ENCODE measurements at regions not wholly inside any gene's neighbourhood (a gene's known extent, or its start where the extent isn't known, plus 50 kb on each side); places are given as distances from the start of the nearest gene placed in this dataset.

- Mint-ChIP-seq H3K27me3 (peaks cover 29% of the 10 kb centered on the region), H3K4me1 (peaks cover 2% of the 10 kb centered on the region), H3K27ac (no peak overlapping the region), H3K36me3 (no peaks in the 10 kb centered on the region), H3K4me3 (no peak overlapping the region), H3K9me3 (no peaks in the 10 kb centered on the region)
- DNase-seq: no peak
- CTCF ChIA-PET: no interaction called here
Observed at GRCh38 chr2:226030369-226030768, 630.9 kb downstream of the NYAP2 start.

DNA sequence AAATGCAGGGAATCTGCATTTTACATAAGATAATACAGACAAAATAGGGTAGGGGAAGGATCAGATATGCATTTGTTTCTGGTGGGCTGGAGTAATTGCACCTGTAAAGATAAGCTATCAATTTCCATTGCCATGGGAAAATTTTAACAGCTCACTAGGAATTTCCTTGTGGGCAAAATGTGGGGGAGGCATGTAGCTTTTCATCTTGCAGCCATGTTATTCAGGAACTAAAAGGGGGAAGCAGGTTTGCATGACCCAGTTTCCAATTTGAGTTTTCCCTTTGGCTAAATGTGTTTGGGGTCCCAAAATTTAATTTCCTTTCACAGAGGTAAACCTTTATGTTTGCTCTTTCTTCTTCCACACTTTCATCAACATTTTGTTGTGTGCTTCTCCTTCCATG, 624.4 kb downstream of the NYAP2 start:
- CTCF ChIA-PET: no interaction called here

DNA sequence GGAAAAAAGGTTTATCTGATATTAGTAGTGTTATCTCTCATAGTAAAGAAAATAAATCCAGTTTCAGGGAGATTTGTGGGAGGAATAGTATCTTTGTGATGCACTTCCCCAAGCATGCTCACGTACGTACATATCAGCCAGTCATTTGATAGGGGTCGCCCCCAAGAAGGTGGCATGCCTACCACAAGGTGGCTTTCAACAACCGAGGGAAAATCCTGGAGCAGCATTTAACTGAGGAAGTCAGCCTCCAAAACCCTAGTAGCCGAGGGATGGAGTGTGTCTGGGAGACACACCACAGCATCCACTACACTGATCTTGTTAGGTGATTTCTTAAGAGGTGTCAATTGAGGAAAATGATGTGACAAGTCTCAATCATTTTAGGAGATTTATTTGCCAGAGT, 623.9 kb downstream of the NYAP2 start:
- no peak overlapping the region for H3K27ac Mint-ChIP-seq
- no peak for DNase-seq
- no peak overlapping the region for H3K4me3 Mint-ChIP-seq
- H3K4me1 Mint-ChIP-seq: no peaks in the 10 kb centered on the region
- H3K9me3 Mint-ChIP-seq: peaks cover 4% of the 10 kb centered on the region
- no peaks in the 10 kb centered on the region for H3K36me3 Mint-ChIP-seq
- no peaks in the 10 kb centered on the region for H3K27me3 Mint-ChIP-seq
- CTCF ChIA-PET: no interaction called here

More for the DNA sequence above, 624.4 kb downstream of the NYAP2 start:
- Mint-ChIP-seq H3K27me3 (no peaks in the 10 kb centered on the region), H3K4me1 (no peaks in the 10 kb centered on the region), H3K4me3 (no peak overlapping the region), H3K36me3 (no peaks in the 10 kb centered on the region), H3K9me3 (peaks cover 3% of the 10 kb centered on the region), H3K27ac (no peak overlapping the region)
- DNase-seq: no peak

GRCh38 chr2:226020956-226021355, 621.4 kb downstream of the NYAP2 start:
- Mint-ChIP-seq H3K27me3 (no peaks in the 10 kb centered on the region), H3K27ac (no peak overlapping the region), H3K36me3 (no peaks in the 10 kb centered on the region), H3K4me3 (no peak overlapping the region), H3K9me3 (peaks cover 4% of the 10 kb centered on the region), H3K4me1 (no peaks in the 10 kb centered on the region)
- DNase-seq: no peak
- CTCF ChIA-PET: no interaction called here

GRCh38 chr2:226020176-226020575, 620.7 kb downstream of the NYAP2 start:
- Mint-ChIP-seq H3K4me1 (no peaks in the 10 kb centered on the region), H3K4me3 (no peak overlapping the region), H3K27me3 (no peaks in the 10 kb centered on the region), H3K9me3 (peaks cover 4% of the 10 kb centered on the region), H3K36me3 (no peaks in the 10 kb centered on the region), H3K27ac (no peak overlapping the region)
- CTCF ChIA-PET: no interaction called here
- no peak for DNase-seq

- H3K36me3 Mint-ChIP-seq: no peaks in the 10 kb centered on the region
- H3K9me3 Mint-ChIP-seq: peaks cover 4% of the 10 kb centered on the region
- H3K27me3 Mint-ChIP-seq: no peaks in the 10 kb centered on the region
- CTCF ChIA-PET: no interaction called here
- no peak overlapping the region for H3K27ac Mint-ChIP-seq
- no peak overlapping the region for H3K4me3 Mint-ChIP-seq
- DNase-seq: no peak
- no peaks in the 10 kb centered on the region for H3K4me1 Mint-ChIP-seq
Observed at GRCh38 chr2:226018641-226019040, 619.1 kb downstream of the NYAP2 start.

DNA sequence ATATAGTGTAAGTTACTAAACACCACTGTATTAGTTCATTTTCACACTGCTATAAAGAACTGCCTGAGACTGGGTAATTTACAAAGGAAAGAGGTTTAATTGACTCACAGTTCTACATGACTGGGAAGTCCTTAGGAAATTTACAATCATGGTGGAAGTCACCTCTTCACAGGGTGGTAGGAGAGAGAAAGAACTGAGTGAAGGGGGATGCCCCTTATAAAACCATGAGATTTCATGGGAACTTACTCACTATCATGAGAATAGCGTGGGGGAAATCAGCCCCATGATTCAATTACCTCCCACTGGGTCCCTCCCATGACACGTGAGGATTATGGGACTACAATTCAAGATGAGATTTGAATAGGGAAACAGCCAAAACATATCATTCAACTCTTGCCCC, 618.0 kb downstream of the NYAP2 start:
- DNase-seq: no peak
- H3K27me3 Mint-ChIP-seq: no peaks in the 10 kb centered on the region
- CTCF ChIA-PET: no interaction called here

GRCh38 chr2:226017107-226017506, 617.6 kb downstream of the NYAP2 start:
- Mint-ChIP-seq H3K4me3 (no peak overlapping the region), H3K4me1 (no peaks in the 10 kb centered on the region)

More for the DNA sequence above, 618.0 kb downstream of the NYAP2 start:
- Mint-ChIP-seq H3K9me3 (peaks cover 4% of the 10 kb centered on the region), H3K4me1 (no peaks in the 10 kb centered on the region), H3K36me3 (no peaks in the 10 kb centered on the region), H3K4me3 (no peak overlapping the region), H3K27ac (no peak overlapping the region)

DNA sequence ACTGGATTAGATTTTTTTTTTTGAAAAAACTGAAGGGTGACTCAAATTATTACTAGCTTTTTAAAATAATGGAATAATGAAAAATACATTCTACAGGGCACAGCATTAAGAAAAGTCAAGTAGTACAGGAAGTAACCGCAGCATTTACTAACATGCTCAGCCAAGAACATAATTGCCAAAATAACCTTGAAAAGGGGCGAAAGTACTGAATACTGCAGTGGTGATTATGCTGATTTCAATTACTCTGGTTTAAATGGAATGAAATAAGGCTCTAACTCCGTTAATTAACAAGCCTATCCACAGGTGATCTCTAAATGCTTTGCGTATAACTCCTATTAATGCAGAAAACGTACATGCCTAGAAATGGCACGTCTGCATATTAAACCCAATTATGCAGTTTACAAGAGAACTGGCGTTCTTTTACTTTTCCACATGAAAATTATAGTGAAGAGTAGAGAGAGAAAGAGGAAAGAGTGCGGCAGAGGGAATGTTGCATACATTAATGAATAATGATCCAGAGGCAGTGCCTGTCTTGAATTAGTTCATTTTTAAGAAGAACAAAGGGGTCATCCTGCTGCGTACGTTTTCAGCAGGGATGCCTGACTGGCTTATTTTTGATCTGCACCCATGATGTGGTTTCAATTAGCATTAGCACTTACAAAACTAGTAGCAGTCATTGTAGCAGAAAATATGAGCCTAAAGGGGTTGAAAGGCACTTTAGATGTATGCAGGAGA, 612.4 kb downstream of the NYAP2 start:
- CTCF ChIA-PET: no interaction called here
- Mint-ChIP-seq H3K27ac (no peak overlapping the region), H3K4me3 (no peak overlapping the region), H3K9me3 (no peaks in the 10 kb centered on the region), H3K4me1 (no peaks in the 10 kb centered on the region), H3K36me3 (no peaks in the 10 kb centered on the region), H3K27me3 (no peaks in the 10 kb centered on the region)
- no peak for DNase-seq

More at GRCh38 chr2:226017107-226017506, 617.6 kb downstream of the NYAP2 start:
- Mint-ChIP-seq H3K27me3 (no peaks in the 10 kb centered on the region), H3K27ac (no peak overlapping the region), H3K9me3 (peaks cover 4% of the 10 kb centered on the region), H3K36me3 (no peaks in the 10 kb centered on the region)
- CTCF ChIA-PET: no interaction called here
- DNase-seq: no peak

DNA sequence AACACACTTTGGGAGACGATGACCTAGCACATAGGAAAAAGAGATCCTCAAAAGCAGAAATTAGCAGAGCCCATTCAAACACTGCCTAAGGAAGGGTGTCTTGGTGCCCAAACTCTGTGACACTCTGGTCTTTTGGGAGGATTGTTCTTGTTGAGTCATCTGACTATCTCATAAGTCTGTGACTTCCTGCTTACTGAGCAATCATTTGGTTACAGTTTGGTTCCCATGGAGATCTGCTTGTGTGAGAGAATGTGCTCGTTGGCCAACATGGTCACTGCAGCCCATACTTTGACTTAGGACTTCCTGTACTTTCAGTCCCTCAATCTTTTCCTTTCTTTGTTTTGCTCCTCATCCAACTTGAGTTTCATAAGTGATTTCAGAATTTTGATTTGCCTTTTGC, 602.9 kb downstream of the NYAP2 start:
- no peaks in the 10 kb centered on the region for H3K27me3 Mint-ChIP-seq
- H3K4me1 Mint-ChIP-seq: no peaks in the 10 kb centered on the region
- H3K27ac Mint-ChIP-seq: no peak overlapping the region
- no peaks in the 10 kb centered on the region for H3K36me3 Mint-ChIP-seq
- no peaks in the 10 kb centered on the region for H3K9me3 Mint-ChIP-seq
- no peak overlapping the region for H3K4me3 Mint-ChIP-seq
- DNase-seq: no peak
- CTCF ChIA-PET: no interaction called here

DNA sequence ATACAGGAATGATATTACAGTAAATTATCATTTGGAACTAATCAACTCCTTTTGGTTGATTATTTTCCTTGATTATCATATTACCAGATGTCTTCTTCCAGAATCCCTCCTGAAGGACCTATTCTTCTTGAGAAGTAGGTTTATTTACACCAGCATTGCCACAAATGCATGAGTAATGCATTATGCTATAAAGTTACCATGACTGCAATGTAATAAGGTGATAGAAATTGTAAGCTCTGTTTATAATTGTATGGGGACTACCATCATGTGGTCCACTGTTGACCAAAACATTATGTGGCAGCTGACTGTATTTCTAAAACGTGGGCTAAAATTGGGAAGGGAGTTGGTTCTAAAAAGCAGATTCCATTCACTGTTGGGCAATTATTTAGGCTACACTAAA, 602.2 kb downstream of the NYAP2 start:
- no peaks in the 10 kb centered on the region for H3K36me3 Mint-ChIP-seq
- CTCF ChIA-PET: no interaction called here
- H3K9me3 Mint-ChIP-seq: no peaks in the 10 kb centered on the region

GRCh38 chr2:225999692-226000091, 600.2 kb downstream of the NYAP2 start:
- no peak for DNase-seq
- no peaks in the 10 kb centered on the region for H3K36me3 Mint-ChIP-seq
- H3K27ac Mint-ChIP-seq: no peak overlapping the region
- no peaks in the 10 kb centered on the region for H3K4me1 Mint-ChIP-seq
- CTCF ChIA-PET: no interaction called here
- H3K27me3 Mint-ChIP-seq: no peaks in the 10 kb centered on the region
- H3K4me3 Mint-ChIP-seq: no peak overlapping the region
- H3K9me3 Mint-ChIP-seq: no peaks in the 10 kb centered on the region

More for the DNA sequence above, 602.2 kb downstream of the NYAP2 start:
- H3K4me1 Mint-ChIP-seq: no peaks in the 10 kb centered on the region
- no peak overlapping the region for H3K27ac Mint-ChIP-seq
- H3K27me3 Mint-ChIP-seq: no peaks in the 10 kb centered on the region
- no peak for DNase-seq
- no peak overlapping the region for H3K4me3 Mint-ChIP-seq

- DNase-seq: no peak
- Mint-ChIP-seq H3K27me3 (no peaks in the 10 kb centered on the region), H3K4me1 (no peaks in the 10 kb centered on the region), H3K9me3 (no peaks in the 10 kb centered on the region), H3K27ac (no peak overlapping the region), H3K4me3 (no peak overlapping the region), H3K36me3 (no peaks in the 10 kb centered on the region)
- CTCF ChIA-PET: no interaction called here
Observed at GRCh38 chr2:225998653-225999052, 599.1 kb downstream of the NYAP2 start.

- CTCF ChIA-PET: no interaction called here
- H3K27me3 Mint-ChIP-seq: no peaks in the 10 kb centered on the region
- H3K9me3 Mint-ChIP-seq: no peaks in the 10 kb centered on the region
- DNase-seq: no peak
- no peak overlapping the region for H3K4me3 Mint-ChIP-seq
- H3K27ac Mint-ChIP-seq: no peak overlapping the region
- H3K36me3 Mint-ChIP-seq: no peaks in the 10 kb centered on the region
- no peaks in the 10 kb centered on the region for H3K4me1 Mint-ChIP-seq
Observed at GRCh38 chr2:225998116-225998515, 598.6 kb downstream of the NYAP2 start.

GRCh38 chr2:225996462-225996828, 596.9 kb downstream of the NYAP2 start:
- no peaks in the 10 kb centered on the region for H3K27me3 Mint-ChIP-seq
- no peaks in the 10 kb centered on the region for H3K4me1 Mint-ChIP-seq
- H3K9me3 Mint-ChIP-seq: no peaks in the 10 kb centered on the region
- no peak overlapping the region for H3K27ac Mint-ChIP-seq
- no peak overlapping the region for H3K4me3 Mint-ChIP-seq
- H3K36me3 Mint-ChIP-seq: no peaks in the 10 kb centered on the region
- CTCF ChIA-PET: no interaction called here
- no peak for DNase-seq

All from activated naive CD4-positive, alpha-beta T cell treated with anti-CD3 and anti-CD28 coated beads, Interleukin-2, amount 10 ng/mL, durations not matched to agents 7 days and 5 days (primary cell).